ENCODE measurements at regions not wholly inside any gene's neighbourhood (a gene's known extent, or its start where the extent isn't known, plus 50 kb on each side); places are given as distances from the start of the nearest gene placed in this dataset.
A peak's percentile ranks its signal among the peaks of the same experiment; 100 is the strongest.

- Histone ChIP-seq H4K20me1 (ENCODE audit: control insufficient read depth, insufficient read depth) (no peaks in the 10 kb centered on the region), H3K4me2 (ENCODE audit: control insufficient read depth, insufficient read depth) (peak overlapping the region; percentile 41), H3K9ac (ENCODE audit: control insufficient read depth, insufficient read depth, low read length) (no peak overlapping the region), H3K27me3 (replicated peaks in 1 of 2; ENCODE audit: control insufficient read depth in 2 of 2, insufficient read depth in 2 of 2, low read length in 1 of 2) (no peaks in the 10 kb centered on the region), H3K27ac (ENCODE audit: control insufficient read depth, insufficient read depth) (peak overlapping the region; percentile 69), H3K4me1 (ENCODE audit: control insufficient read depth, insufficient read depth, low read length) (peaks cover 26% of the 10 kb centered on the region), H3K79me2 (ENCODE audit: control insufficient read depth, insufficient read depth, low read length) (peaks cover 1% of the 10 kb centered on the region; the same call in 1 of the 2 replicates), H3K36me3 (ENCODE audit: control insufficient read depth in 2 of 2, insufficient read depth in 2 of 2, low read length in 1 of 2) (no peaks in the 10 kb centered on the region), H2AFZ (ENCODE audit: control insufficient read depth, low read depth, low read length) (peak overlapping the region; percentile 51), H3K4me3 (peak overlapping the region; percentile 8; the same call in 1 of the 2 replicates), H3K9me3 (replicated peaks; ENCODE audit: control insufficient read depth, insufficient read depth, low read length) (no peaks in the 10 kb centered on the region)
- ChIA-PET SMC1A (ENCODE audit: uncharacterized antibody, unreplicated experiment) (interaction anchor here (1.6 to 2.5 kb wide), 4 partner anchors 10 to 57 kb away, joined by 6 to 12 read pairs (median 7); no protein-coding TSS in a partner anchor), POLR2A (interaction anchor here (2.0 kb wide), 1 partner anchor 51 kb away, joined by 8 read pairs; no protein-coding TSS in a partner anchor), RAD21 (ENCODE audit: unreplicated experiment) (interaction anchor here (1.4 to 2.5 kb wide), 3 partner anchors 9 to 53 kb away, joined by 4 to 9 read pairs (median 5); no protein-coding TSS in a partner anchor), CTCF (interaction anchor here (1.1 kb wide), 1 partner anchor 516 kb away, joined by 4 read pairs; no protein-coding TSS in a partner anchor)
- intact Hi-C loops (cut with micrococcal nuclease; ENCODE audit: unreplicated experiment) (loop anchor here (5.0 kb wide), 1 partner anchor 51 kb away; no protein-coding TSS in a partner anchor), in situ Hi-C loops (cut with MboI) (no loop called here)
- ATAC-seq (peak; percentile 61), FAIRE-seq (no peak), DNase-seq (ENCODE audit: low read depth, low spot score) (no peak)
- TF ChIP-seq RCOR1 (conservative IDR thresholded peaks at IDR 0.05; ENCODE audit: low read depth, low read length), result no peak
- TF ChIP-seq SRF (IDR thresholded peaks at IDR 0.05; ENCODE audit: low read depth in 2 of 2, low read length in 2 of 2), result no peak
- peak; percentile 34; the same call in 1 of the 2 replicates for TF ChIP-seq RELB (IDR thresholded peaks at IDR 0.05; ENCODE audit: low read depth)
- peak; percentile 29; the same call in 1 of the 2 replicates for TF ChIP-seq IKZF1 (conservative IDR thresholded peaks at IDR 0.05)
- TF ChIP-seq IKZF2 (IDR thresholded peaks at IDR 0.05), result peak; percentile 23 to 42; a peak in 2 of 4 replicates
- TF ChIP-seq MEF2A (IDR thresholded peaks at IDR 0.05; ENCODE audit: insufficient read depth, low read depth, low read length), result no peak
- no peak for TF ChIP-seq MTA3 (IDR thresholded peaks at IDR 0.05; ENCODE audit: borderline replicate concordance, low read length)
- peak; percentile 20; the same call in 1 of the 2 replicates for TF ChIP-seq RUNX3 (IDR thresholded peaks at IDR 0.05; ENCODE audit: low read length)
- no peak for TF ChIP-seq WRNIP1 (IDR thresholded peaks at IDR 0.05; ENCODE audit: borderline replicate concordance, low read depth, low read length)
- peak; percentile 60; the same call in 1 of the 2 replicates for TF ChIP-seq TCF12 (IDR thresholded peaks at IDR 0.05; ENCODE audit: low read depth, low read length)
- BruUV-seq (replicated peaks), result no TSS peak
- 61% methylated on average over 2 of the region's 2 CpGs for WGBS (ENCODE audit: insufficient coverage, insufficient replicate concordance, low lambda C conversion rate, missing lambda C conversion rate)
Observed at GRCh38 chr1:42008264-42008663, 89.5 kb upstream of the HIVEP3 start.

Measured in GM12878 (cell line).